ENCODE measurements at regions not wholly inside any gene's neighbourhood (a gene's known extent, or its start where the extent isn't known, plus 50 kb on each side); places are given as distances from the start of the nearest gene placed in this dataset.

DNA sequence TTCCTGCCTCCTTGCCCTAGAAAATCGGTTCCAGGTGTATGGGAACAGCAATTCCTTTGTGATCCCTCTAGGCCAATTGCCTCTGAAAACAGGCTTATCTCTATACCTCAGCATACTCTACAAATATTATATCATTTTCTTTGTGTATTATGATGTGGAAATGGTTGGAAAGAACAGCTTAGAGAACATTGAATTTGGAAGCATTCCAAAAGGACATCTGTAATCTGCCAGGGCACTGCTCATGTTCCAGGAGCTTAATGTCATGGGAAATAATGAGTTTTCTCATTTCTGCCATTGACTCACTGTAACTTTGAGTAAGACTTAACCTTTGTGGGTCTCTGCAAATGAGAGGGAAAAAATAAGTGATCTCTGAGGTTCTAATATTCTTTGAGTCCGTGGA, 147.3 kb downstream of the UFM1 start:
- DNase-seq (ENCODE audit: low read depth, low spot score): no peak
- in situ Hi-C loops (cut with HindIII; ENCODE audit: low pct_unique_long_range_greater_than_20kb, low sequenced_read_pairs): no loop called here

DNA sequence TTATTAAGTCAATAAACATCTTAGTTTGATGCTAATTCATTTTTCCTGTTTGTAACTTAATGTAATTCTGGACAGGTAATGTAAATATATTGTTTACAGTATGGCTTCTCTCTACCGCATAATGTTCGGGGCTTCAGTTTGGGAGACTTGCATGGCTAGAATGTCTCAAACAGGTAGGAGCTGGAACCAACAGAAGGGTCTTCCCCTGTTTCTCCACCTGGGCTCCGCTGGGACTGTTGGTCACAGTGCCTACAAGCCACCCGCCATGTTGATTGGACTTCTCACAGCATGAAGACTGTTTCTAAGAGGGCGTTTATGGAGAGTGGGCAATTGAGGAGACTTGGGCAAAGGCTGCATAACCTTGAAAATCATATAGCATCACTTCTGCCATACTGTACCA, 148.6 kb downstream of the UFM1 start:
- in situ Hi-C loops (cut with HindIII; ENCODE audit: low pct_unique_long_range_greater_than_20kb, low sequenced_read_pairs): no loop called here
- no peak for DNase-seq (ENCODE audit: low read depth, low spot score)

DNA sequence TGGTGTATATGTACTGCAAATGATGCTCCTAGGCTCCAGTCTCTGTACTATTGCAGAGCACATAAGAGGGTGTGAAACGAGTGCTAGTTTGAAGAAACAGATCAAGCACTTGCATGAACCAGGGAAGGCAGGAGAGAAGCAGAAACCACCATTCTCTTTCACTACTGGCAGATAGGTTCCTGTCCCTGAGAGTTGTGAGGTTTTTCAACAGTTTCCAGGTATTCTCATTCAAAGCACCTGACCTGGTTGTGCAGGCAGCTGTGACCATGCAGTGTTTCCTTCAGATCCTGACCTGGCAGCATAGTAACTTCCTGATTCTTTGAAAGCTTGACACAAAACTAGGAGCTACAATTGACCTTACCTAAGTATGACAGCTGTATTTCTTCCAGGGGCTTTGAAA, 164.9 kb downstream of the UFM1 start:
- in situ Hi-C loops (cut with HindIII; ENCODE audit: low pct_unique_long_range_greater_than_20kb, low sequenced_read_pairs): no loop called here
- DNase-seq (ENCODE audit: low read depth, low spot score): no peak

DNA sequence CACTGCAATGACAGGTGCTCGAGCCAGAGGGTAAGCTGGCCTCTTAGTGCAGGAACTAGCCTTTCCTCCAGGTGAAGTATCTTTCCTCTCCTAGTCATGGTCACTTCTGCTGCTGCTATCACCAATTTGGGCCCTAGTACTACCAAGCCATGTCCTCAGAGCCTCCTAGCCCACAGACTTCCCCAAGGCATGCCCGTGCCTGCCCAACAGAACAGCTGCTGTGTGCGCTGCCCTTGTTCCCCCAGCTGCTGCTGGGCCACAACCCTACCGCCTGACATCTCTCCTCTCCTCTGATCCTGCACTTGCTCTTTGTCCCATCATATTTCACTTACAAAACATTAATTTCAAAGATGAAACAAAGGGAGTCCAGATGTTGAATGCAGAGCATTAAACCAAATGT, 168.5 kb upstream of the FREM2 start:
- in situ Hi-C loops (cut with HindIII; ENCODE audit: low pct_unique_long_range_greater_than_20kb, low sequenced_read_pairs): no loop called here
- DNase-seq (ENCODE audit: low read depth, low spot score): no peak

- in situ Hi-C loops (cut with HindIII; ENCODE audit: low pct_unique_long_range_greater_than_20kb, low sequenced_read_pairs): no loop called here
Measured at GRCh38 chr13:38519229-38519911, 167.5 kb upstream of the FREM2 start.

DNA sequence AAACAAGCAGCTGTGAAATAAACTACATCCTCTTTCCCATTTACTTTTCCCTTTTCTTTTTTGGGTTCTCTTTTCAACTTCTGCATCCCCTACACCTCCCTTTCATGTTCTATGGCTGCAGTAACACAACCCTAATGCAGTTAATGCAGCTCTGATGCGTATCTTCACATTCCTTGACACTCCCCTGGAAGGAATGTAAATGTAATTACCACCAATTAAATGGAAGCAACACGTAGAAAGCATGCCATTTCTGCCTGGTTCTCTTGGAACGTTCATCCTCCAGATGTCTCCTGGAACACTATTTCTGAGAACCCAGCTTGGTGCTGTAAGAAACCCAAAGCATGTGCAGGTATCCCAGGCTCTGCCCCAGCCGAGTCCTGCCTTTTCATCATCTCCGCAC, 166.8 kb upstream of the FREM2 start:
- in situ Hi-C loops (cut with HindIII; ENCODE audit: low pct_unique_long_range_greater_than_20kb, low sequenced_read_pairs): no loop called here
- no peak for DNase-seq (ENCODE audit: low read depth, low spot score)

More at GRCh38 chr13:38519229-38519911, 167.5 kb upstream of the FREM2 start:
- no peak for DNase-seq (ENCODE audit: low read depth, low spot score)

DNA sequence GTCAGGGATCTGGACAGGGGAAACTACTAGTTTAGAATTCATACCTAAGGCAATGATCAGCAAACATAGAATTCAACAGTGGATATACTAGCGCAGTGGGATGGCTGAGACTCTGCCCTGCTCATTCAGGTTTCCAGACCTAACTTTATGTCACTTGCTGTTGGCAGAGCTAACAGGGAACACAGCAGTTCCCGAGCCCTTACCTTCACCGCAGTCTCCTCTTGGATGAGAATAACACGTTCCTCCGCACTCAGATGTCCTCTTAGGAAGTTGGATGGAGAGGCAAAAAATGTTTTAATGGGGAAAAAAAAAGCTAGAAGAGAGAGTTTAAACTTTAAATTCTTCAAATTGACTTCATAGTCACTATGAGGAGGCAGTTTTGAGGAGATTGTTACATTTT, 159.7 kb upstream of the FREM2 start:
- DNase-seq (ENCODE audit: low read depth, low spot score): no peak
- in situ Hi-C loops (cut with HindIII; ENCODE audit: low pct_unique_long_range_greater_than_20kb, low sequenced_read_pairs): no loop called here

GRCh38 chr13:38528986-38529385, 157.9 kb upstream of the FREM2 start:
- DNase-seq (ENCODE audit: low read depth, low spot score): no peak
- in situ Hi-C loops (cut with HindIII; ENCODE audit: low pct_unique_long_range_greater_than_20kb, low sequenced_read_pairs): no loop called here

DNA sequence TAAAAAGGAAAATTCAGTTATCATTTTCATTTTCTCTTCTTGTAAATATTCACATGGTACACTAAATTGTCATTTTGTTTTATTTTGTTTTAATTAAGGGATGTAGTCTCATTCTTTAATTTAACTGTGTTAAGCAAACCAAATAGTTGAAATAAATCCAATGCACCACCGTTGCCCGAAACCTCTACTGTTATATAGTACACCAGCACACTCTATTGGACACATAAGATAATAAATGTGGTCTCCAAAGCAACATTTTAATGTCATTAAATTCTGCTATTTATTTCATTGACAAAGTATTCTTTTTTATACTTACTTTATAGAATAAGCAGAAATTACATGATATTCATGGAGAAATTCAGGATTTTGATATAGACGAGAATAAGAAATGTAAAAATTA, 156.4 kb upstream of the FREM2 start:
- DNase-seq (ENCODE audit: low read depth, low spot score): peak; percentile 39
- in situ Hi-C loops (cut with HindIII; ENCODE audit: low pct_unique_long_range_greater_than_20kb, low sequenced_read_pairs): no loop called here

DNA sequence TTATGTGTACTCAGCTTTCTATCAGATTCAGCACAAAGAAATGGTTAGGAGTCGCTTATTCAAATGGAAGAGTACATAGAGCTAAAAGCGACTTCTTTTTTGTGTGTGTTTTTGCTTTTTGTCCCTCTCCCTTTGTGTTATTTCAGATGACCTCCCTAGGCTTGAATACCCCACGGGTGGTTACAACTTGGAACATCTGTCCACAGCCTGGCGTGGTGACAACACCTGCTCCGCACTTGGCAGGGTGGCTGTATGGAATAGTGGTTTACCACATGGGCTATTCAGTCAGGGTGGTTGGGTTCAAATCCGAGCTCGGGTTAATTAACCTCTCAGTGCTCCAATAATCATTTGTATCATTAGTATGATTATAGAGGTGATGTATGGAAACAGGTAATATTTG, 151.6 kb upstream of the FREM2 start:
- in situ Hi-C loops (cut with HindIII; ENCODE audit: low pct_unique_long_range_greater_than_20kb, low sequenced_read_pairs): no loop called here
- DNase-seq (ENCODE audit: low read depth, low spot score): no peak

GRCh38 chr13:38537051-38537450, 149.8 kb upstream of the FREM2 start:
- no peak for DNase-seq (ENCODE audit: low read depth, low spot score)
- in situ Hi-C loops (cut with HindIII; ENCODE audit: low pct_unique_long_range_greater_than_20kb, low sequenced_read_pairs): no loop called here

DNA sequence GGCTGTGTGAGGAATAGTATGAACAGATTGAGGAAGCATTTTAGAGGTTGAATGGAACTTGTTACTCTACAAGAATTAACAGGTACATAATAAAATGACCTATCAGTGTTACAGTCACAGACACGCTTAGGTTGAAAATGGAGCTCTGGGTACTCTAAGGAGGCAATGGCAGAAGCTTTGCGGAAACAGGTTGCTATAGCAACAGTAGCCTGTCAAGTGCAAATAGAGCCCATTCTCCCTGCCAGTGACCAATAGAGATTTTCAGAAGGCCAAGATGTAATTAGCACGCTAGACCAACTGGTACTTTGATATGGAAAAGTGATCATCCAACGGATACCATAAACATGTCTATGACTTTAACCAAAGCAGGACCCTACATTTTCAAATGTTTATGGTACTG, 148.5 kb upstream of the FREM2 start:
- in situ Hi-C loops (cut with HindIII; ENCODE audit: low pct_unique_long_range_greater_than_20kb, low sequenced_read_pairs): no loop called here
- DNase-seq (ENCODE audit: low read depth, low spot score): no peak

GRCh38 chr13:38539632-38540031, 147.2 kb upstream of the FREM2 start:
- in situ Hi-C loops (cut with HindIII; ENCODE audit: low pct_unique_long_range_greater_than_20kb, low sequenced_read_pairs): no loop called here
- no peak for DNase-seq (ENCODE audit: low read depth, low spot score)

GRCh38 chr13:38542601-38543000, 144.3 kb upstream of the FREM2 start:
- no peak for DNase-seq (ENCODE audit: low read depth, low spot score)
- in situ Hi-C loops (cut with HindIII; ENCODE audit: low pct_unique_long_range_greater_than_20kb, low sequenced_read_pairs): no loop called here

GRCh38 chr13:38543561-38543960, 143.3 kb upstream of the FREM2 start:
- DNase-seq (ENCODE audit: low read depth, low spot score): no peak
- in situ Hi-C loops (cut with HindIII; ENCODE audit: low pct_unique_long_range_greater_than_20kb, low sequenced_read_pairs): no loop called here

- in situ Hi-C loops (cut with HindIII; ENCODE audit: low pct_unique_long_range_greater_than_20kb, low sequenced_read_pairs): no loop called here
- DNase-seq (ENCODE audit: low read depth, low spot score): no peak
Measured at GRCh38 chr13:38563739-38564138, 123.1 kb upstream of the FREM2 start.

- in situ Hi-C loops (cut with HindIII; ENCODE audit: low pct_unique_long_range_greater_than_20kb, low sequenced_read_pairs): no loop called here
- DNase-seq (ENCODE audit: low read depth, low spot score): peak; percentile 42
Measured at GRCh38 chr13:38564256-38565150, 122.4 kb upstream of the FREM2 start.

- in situ Hi-C loops (cut with HindIII; ENCODE audit: low pct_unique_long_range_greater_than_20kb, low sequenced_read_pairs): no loop called here
- DNase-seq (ENCODE audit: low read depth, low spot score): no peak
Measured at GRCh38 chr13:38566023-38566422, 120.9 kb upstream of the FREM2 start.

DNA sequence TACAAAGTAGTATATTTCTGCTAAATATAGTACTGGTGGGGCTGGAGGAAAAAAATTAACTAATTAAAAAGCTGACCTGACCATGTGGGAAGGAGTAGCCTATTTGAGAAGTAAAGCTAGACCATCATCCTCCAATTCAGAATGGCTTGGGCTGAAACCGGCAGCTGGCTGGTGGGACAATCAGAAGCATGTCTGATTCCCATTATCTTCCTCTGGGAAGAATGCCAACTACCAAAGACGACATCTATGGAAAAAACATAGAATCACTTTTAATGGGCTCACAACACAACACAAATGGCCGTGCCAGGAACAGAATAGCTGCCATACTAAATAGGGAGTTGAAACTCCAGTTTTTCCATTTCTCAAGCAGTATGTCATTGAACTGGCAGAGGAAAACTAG, 120.4 kb upstream of the FREM2 start:
- in situ Hi-C loops (cut with HindIII; ENCODE audit: low pct_unique_long_range_greater_than_20kb, low sequenced_read_pairs): no loop called here
- DNase-seq (ENCODE audit: low read depth, low spot score): no peak
